ENCODE measurements at regions not wholly inside any gene's neighbourhood (a gene's known extent, or its start where the extent isn't known, plus 50 kb on each side); places are given as distances from the start of the nearest gene placed in this dataset.

GRCh38 chr17:65434878-65435277, 126.6 kb downstream of the AXIN2 start:
- whole genome bisulfite sequencing, 2 donors: 88 to 93% methylated on average over 2 of the region's 2 CpGs
- intact Hi-C loops (cut with DNase I; ENCODE audit: low total_unique reads): no loop called here
- Histone ChIP-seq H3K27ac (no peak overlapping the region), H3K9me3 (no peaks in the 10 kb centered on the region), H3K4me3 (no peak overlapping the region), H3K36me3 (ENCODE audit: low read depth, missing control alignments) (no peaks in the 10 kb centered on the region), H3K4me1 (no peaks in the 10 kb centered on the region), H3K27me3 (no peaks in the 10 kb centered on the region)
- no peak for TF ChIP-seq POLR2A (IDR thresholded peaks at IDR 0.05)
- TF ChIP-seq, protein P1, sequence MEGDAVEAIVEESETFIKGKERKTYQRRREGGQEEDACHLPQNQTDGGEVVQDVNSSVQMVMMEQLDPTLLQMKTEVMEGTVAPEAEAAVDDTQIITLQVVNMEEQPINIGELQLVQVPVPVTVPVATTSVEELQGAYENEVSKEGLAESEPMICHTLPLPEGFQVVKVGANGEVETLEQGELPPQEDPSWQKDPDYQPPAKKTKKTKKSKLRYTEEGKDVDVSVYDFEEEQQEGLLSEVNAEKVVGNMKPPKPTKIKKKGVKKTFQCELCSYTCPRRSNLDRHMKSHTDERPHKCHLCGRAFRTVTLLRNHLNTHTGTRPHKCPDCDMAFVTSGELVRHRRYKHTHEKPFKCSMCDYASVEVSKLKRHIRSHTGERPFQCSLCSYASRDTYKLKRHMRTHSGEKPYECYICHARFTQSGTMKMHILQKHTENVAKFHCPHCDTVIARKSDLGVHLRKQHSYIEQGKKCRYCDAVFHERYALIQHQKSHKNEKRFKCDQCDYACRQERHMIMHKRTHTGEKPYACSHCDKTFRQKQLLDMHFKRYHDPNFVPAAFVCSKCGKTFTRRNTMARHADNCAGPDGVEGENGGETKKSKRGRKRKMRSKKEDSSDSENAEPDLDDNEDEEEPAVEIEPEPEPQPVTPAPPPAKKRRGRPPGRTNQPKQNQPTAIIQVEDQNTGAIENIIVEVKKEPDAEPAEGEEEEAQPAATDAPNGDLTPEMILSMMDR (IDR thresholded peaks at IDR 0.05): no peak
- no peak for DNase-seq

GRCh38 chr17:65434251-65434650, 127.2 kb downstream of the AXIN2 start:
- H3K27ac ChIP-seq: no peak overlapping the region
- WGBS, 2 donors: 40 to 48% methylated on average over 7 of the region's 7 CpGs
- no peaks in the 10 kb centered on the region for H3K27me3 ChIP-seq
- no peak overlapping the region for H3K4me3 ChIP-seq
- no peaks in the 10 kb centered on the region for H3K9me3 ChIP-seq
- no peaks in the 10 kb centered on the region for H3K36me3 ChIP-seq (ENCODE audit: low read depth, missing control alignments)
- no peaks in the 10 kb centered on the region for H3K4me1 ChIP-seq
- TF ChIP-seq POLR2A (IDR thresholded peaks at IDR 0.05): no peak
- TF ChIP-seq, protein P1 (IDR thresholded peaks at IDR 0.05): no peak
- DNase-seq: no peak
- intact Hi-C loops (cut with DNase I; ENCODE audit: low total_unique reads): no loop called here

DNA sequence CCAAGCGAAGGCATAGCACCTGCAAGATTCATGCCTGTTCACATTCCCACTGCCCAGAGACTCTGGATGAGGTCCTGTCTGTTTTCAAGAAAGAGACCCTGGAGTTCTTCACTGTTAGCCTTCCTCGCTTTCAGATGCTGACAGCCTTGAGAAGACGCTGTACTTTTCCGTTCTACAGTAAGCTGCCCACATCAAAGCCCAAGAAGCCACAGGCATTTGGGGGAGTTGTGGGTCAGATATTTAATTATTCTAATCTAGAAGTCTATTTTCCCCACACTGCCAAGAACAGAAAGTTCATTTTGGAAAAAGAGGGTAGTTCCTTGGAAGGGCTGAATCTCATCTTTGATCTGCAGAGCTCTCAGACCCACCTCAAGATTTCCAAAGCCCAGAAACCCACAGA, 127.9 kb downstream of the AXIN2 start:
- Histone ChIP-seq H3K4me1 (no peaks in the 10 kb centered on the region), H3K36me3 (ENCODE audit: low read depth, missing control alignments) (no peaks in the 10 kb centered on the region), H3K27me3 (no peaks in the 10 kb centered on the region), H3K9me3 (no peaks in the 10 kb centered on the region), H3K27ac (no peak overlapping the region), H3K4me3 (no peak overlapping the region)
- intact Hi-C loops (cut with DNase I; ENCODE audit: low total_unique reads): no loop called here
- no peak for TF ChIP-seq POLR2A (IDR thresholded peaks at IDR 0.05)
- TF ChIP-seq, protein P1 (IDR thresholded peaks at IDR 0.05): no peak
- 45 to 55% methylated on average over 4 of the region's 4 CpGs for WGBS, 2 donors
- DNase-seq: no peak

- Histone ChIP-seq H3K4me3 (no peak overlapping the region), H3K9me3 (no peaks in the 10 kb centered on the region), H3K4me1 (no peaks in the 10 kb centered on the region), H3K36me3 (ENCODE audit: low read depth, missing control alignments) (no peaks in the 10 kb centered on the region), H3K27ac (no peak overlapping the region), H3K27me3 (no peaks in the 10 kb centered on the region)
- intact Hi-C loops (cut with DNase I; ENCODE audit: low total_unique reads): no loop called here
- DNase-seq: no peak
- TF ChIP-seq, protein P1 (IDR thresholded peaks at IDR 0.05): no peak
- TF ChIP-seq POLR2A (IDR thresholded peaks at IDR 0.05): no peak
- WGBS, 2 donors: 75 to 83% methylated on average over 1 of the region's 1 CpG
Measured at GRCh38 chr17:65433157-65433556, 128.3 kb downstream of the AXIN2 start.

DNA sequence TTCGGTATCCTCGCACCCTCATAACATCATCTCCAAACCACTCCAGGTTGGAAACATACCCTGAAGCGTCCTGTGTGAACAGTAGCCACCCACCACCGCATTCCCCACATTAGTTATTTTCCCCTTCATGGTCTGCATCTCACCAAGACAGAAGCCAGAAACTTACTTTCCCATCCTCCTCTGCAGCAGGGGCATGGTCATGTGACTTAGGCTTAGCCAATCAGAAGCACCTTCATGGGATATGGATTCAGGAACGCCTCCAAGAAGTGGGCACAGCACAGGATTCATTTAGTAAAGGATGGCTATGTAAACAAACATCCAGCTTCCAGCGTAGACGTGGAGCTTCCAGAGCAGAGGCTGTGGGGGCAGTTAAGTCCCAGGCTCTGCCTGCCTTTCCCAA, 130.3 kb downstream of the AXIN2 start:
- no peak overlapping the region for H3K4me3 ChIP-seq
- H3K27ac ChIP-seq: no peak overlapping the region
- DNase-seq: peak; percentile 30
- TF ChIP-seq, protein P1 (IDR thresholded peaks at IDR 0.05): no peak
- no peak for TF ChIP-seq POLR2A (IDR thresholded peaks at IDR 0.05)
- no peaks in the 10 kb centered on the region for H3K4me1 ChIP-seq
- no peaks in the 10 kb centered on the region for H3K36me3 ChIP-seq (ENCODE audit: low read depth, missing control alignments)
- intact Hi-C loops (cut with DNase I; ENCODE audit: low total_unique reads): no loop called here
- H3K27me3 ChIP-seq: no peaks in the 10 kb centered on the region
- no peaks in the 10 kb centered on the region for H3K9me3 ChIP-seq
- 62 to 74% methylated on average over 7 of the region's 7 CpGs for WGBS, 2 donors
